MM.1S (cell line): ENCODE measurements at regions not wholly inside any gene's neighbourhood (a gene's known extent, or its start where the extent isn't known, plus 50 kb on each side); places are given as distances from the start of the nearest gene placed in this dataset.
"Not testable (repeated sequence)": the region's sequence is repeated elsewhere in the genome, so short reads cannot be mapped to it uniquely, and the experiment has no call there.

Experiments
- CTCF ChIP-seq: fragments of 300-600 bp; sonication (generic); IDR thresholded peaks from 2 replicates; pipeline ENCODE4 v1.5.1; 2016; ENCODE audit warnings: antibody characterized with exemption, low read length, mixed read lengths
- EZH2 ChIP-seq: fragments of 300-600 bp; sonication (generic); optimal IDR thresholded peaks from 2 replicates; pipeline ENCODE3; 2017; ENCODE audit warnings: low read depth, mild to moderate bottlenecking, antibody characterized with exemption, low read length, mixed read lengths
- EZH2phosphoT487 ChIP-seq: fragments of 300-600 bp; sonication (generic); IDR thresholded peaks from 2 replicates; pipeline ENCODE4 v1.6.1; 2018; ENCODE audit warnings: antibody characterized with exemption, low read length

GRCh38 chr13:84697591-84697990, 815.3 kb upstream of the SLITRK1 start:
- not testable (repeated sequence) for TF ChIP-seq CTCF, EZH2phosphoT487, EZH2
